GM12892 (cell line): ENCODE measurements at regions not wholly inside any gene's neighbourhood (a gene's known extent, or its start where the extent isn't known, plus 50 kb on each side); places are given as distances from the start of the nearest gene placed in this dataset.
"Not testable (repeated sequence)": the region's sequence is repeated elsewhere in the genome, so short reads cannot be mapped to it uniquely, and the experiment has no call there.

Experiments used
- DNase-seq: peaks from one replicate; pipeline ENCODE4 v3.0.0; 2011; ENCODE audit not compliant: insufficient read length
- FAIRE-seq: peaks from 2 replicates; lab custom pipeline; 2011; peaks lifted over from hg19 to GRCh38; lab: Jason Lieb, UNC

DNA sequence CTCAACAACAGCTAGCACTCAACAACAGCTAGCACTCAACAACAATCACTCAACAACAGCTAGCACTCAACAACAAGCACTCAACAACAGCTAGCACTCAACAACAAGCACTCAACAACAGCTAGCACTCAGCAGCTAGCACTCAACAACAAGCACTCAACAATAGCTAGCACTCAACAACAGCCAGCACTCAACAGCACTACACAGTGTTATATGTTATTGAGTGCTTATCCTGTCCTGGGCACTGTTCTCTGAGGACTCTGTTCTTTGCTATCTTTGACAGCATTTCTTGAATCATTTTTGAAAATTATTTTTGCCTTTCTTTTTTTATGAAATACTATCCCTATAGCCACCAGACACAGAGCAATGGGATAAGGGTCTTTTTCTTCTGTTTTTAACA, 176.4 kb downstream of the BCL2L11 start:
- FAIRE-seq, DNase-seq: not testable (repeated sequence)

GRCh38 chr2:111298927-111299326, 178.2 kb downstream of the BCL2L11 start:
- not testable (repeated sequence) for FAIRE-seq

DNA sequence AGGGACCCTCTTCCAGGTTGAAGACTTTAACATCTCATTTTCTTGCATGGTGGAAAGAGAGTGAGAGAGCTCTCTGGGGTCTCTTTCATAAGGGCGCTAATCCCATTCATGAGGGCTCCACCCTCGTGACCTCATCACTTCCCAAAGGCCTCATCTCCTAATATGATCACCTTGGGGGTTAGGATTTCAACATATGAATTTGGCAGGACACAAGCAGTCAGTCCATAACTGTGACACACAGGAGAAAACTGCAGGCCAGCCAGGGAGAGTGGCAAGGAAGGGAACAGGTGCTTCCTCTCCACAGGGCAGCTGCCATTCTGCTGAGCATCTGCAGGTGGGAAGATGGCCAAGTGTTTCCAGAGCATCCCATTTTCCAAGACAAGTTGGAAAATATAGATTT, 178.9 kb downstream of the BCL2L11 start:
- FAIRE-seq: not testable (repeated sequence)

More at GRCh38 chr2:111298927-111299326, 178.2 kb downstream of the BCL2L11 start:
- DNase-seq: not testable (repeated sequence)

DNA sequence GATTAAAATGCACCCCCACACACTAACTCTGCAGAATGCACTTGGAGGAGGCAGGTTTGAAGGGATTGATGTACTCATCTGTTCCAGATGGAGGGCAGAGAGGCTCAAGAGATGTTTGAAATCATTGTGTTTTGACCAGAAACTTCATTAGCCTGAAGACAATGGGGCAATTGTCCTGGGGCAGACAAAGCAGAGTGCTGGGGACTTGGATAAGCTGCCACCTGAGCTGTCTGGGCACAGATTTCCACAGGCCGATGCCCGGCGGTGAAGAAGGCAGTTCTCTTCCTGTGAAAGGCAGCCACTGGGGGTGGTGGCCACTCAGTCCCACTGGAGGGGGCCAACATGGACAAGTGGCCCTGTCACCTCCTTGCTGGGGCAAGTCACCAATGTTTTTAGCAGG, 181.0 kb downstream of the BCL2L11 start:
- not testable (repeated sequence) for FAIRE-seq, DNase-seq

More for the DNA sequence above, 178.9 kb downstream of the BCL2L11 start:
- not testable (repeated sequence) for DNase-seq

GRCh38 chr2:111302397-111303218, 181.9 kb downstream of the BCL2L11 start:
- not testable (repeated sequence) for FAIRE-seq, DNase-seq

GRCh38 chr2:111307302-111307701, 186.6 kb downstream of the BCL2L11 start:
- FAIRE-seq, DNase-seq: not testable (repeated sequence)

- FAIRE-seq, DNase-seq: not testable (repeated sequence)
These were observed 188.7 kb downstream of the BCL2L11 start for GRCh38 chr2:111309231-111310075.

DNA sequence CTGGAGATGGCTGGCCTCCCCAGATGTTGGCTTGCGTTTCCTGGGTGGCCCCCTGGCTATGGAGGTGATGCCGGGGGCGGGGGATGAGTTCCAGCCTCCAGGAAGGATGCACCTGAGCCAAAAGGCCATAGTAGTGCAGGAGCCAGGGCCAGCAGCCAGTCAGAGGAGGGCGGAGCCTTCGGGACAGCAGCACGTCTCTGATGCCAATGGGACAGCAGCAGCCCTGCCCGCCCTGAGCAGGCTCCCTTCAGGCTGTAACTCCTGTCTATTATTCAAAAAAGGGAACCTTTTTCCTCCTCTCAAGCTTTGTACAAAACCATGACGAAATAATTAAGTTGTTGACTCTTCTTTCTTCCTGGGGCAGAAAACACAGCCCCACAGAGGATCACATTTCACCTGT, 189.7 kb downstream of the BCL2L11 start:
- DNase-seq, FAIRE-seq: not testable (repeated sequence)

GRCh38 chr2:111311568-111311967, 190.9 kb downstream of the BCL2L11 start:
- not testable (repeated sequence) for DNase-seq, FAIRE-seq

- DNase-seq, FAIRE-seq: not testable (repeated sequence)
These were observed 192.3 kb downstream of the BCL2L11 start for GRCh38 chr2:111312897-111313607.

- not testable (repeated sequence) for DNase-seq, FAIRE-seq
These were observed 193.0 kb downstream of the BCL2L11 start for GRCh38 chr2:111313711-111314110.

DNA sequence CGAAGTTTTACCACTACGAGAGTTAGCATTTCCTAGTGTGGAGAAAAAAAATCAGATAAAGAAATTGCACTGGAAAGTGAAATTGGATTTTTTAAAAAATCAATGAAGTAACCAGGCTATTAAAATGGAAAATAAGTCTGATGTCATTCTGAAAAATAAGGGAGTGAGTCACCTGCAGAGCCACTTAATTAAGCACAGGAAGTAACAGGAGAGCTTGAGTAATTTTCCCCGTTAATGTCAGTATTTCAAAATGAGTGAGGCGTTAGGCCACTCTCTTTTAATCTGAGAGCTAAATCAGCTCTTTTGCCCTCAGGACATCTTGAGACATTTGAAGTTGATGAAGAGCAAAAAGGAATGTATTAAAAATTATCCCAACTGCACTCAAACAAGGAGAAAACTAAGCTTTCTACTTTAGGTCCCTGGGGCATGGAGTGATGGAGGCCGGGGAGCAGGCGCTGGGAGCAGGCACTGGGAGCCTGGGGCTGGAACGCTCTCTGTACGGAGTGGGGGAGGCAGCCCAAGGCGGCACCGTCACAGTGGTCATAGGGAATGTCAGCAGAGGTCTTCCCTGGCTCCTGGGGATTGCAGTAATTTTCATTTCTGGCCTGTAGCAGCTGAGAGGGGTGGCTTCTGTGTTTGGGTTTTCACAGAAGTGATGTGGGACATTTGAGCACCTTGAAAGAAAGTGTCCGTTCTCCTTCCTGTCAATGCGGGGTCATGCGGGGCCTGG, 194.6 kb downstream of the BCL2L11 start:
- not testable (repeated sequence) for DNase-seq, FAIRE-seq

DNA sequence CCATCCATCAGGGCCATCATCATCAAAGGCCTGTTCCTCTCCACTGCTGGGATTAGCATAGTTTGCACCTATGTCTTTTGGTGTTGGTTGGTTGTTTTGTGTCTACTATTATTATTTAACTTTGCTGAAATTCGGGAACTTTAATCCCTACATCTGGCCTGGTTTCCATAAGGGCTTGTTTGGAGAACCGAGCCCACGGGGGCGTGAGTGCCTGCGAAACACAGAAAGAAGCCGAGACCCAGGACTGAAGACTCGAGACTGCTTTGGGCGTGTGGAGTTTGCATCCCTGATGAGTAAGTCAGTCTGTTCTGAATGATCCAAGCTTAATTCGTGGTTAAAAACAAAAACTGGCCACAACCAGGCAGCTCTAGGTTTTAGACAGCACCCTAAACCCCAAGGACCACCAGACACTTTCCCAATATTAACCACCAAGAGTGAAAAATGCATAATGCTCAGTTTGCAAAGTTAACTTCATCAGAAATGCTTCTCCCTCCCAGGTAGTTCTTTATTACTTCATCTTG, 195.6 kb downstream of the BCL2L11 start:
- FAIRE-seq, DNase-seq: not testable (repeated sequence)

DNA sequence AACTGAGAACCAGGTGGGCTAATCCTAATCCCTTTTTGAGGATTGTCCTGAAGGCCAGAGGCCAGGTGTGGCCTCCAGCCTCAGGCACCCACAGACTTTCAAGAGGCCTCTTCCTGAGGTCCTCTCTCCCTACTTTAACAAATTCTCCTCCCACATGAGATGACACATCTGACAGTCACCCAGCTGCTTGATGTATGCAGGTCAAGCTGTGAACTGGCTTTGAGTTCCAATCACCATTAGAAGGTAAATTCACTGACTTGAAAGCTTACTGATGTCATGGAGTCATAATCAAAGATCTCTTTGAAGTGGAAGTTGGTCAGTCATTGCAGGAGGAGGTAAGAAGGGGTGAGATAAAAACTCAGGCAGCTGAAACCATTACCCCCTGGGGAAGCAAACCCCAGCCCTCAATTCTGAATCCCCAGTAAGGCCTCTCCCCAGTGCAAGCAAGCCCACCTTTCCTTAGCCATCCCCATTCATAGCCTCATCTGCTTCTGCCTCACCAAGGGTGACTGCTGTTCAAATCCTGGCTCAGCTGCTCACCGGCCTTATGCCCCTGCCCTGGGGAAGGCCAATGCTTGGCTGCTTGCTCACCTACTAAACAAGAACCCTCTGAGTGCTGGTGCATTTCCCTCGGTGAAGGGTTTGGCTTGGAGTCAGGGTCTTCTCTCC, 196.3 kb downstream of the BCL2L11 start:
- not testable (repeated sequence) for FAIRE-seq, DNase-seq

DNA sequence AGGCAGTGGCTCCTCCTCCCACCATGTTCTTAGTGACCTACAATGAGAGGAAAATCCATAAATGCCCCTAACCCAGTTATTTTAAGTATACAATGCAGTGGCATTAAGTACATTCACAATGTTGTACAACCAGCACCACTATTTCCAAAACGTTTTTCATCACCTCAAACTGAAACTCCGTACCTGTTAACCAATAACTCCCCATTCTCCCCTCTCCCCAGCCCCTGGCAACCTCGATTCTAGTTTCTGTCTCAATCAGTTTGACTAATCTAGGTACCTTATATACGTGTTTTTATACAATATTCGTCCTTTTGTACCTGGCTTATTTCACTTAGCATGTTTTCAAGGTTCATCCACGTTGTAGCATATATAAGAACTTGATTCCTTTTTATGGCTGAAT, 198.8 kb downstream of the BCL2L11 start:
- FAIRE-seq, DNase-seq: not testable (repeated sequence)

DNA sequence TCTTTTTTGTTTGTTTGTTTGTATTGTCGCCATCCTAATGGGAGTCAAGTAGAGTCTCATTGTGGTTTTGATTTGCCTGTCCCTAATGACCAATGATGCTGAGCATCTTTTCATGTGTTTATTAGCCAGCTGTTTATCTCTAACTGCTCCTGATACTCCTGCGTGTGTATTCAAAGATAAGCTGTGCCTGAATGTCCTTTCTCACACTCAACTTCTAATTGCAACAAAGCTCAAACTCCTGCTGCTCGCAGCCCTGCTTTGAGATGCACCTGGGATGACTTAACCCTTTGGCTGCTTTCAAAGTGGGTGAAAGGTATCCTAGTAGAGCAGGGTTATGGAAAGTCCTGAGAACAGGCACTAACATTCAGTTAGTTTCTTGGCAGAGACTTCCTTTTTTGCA, 199.6 kb downstream of the BCL2L11 start:
- FAIRE-seq, DNase-seq: not testable (repeated sequence)

GRCh38 chr2:111320965-111321364, 200.3 kb downstream of the BCL2L11 start:
- DNase-seq, FAIRE-seq: not testable (repeated sequence)

DNA sequence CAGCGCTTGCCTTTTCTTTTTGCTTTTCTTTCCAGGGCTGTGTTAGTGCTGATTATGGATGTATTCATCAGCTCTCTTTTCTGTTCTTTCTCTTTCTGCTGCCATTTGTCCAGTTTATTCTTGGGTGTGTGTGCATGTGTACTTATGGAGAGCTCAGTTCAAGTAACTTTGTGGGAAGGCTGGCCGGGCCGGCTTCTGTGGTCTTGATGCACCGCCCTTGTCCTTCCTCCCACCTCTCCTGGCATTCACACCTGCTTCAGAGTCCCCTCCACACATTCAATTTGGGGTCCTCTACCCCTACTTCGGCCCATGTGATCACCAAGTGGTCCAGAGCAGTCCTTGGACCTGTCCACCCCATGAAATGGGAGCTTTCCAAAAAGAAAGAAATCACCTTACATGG, 202.7 kb downstream of the BCL2L11 start:
- DNase-seq, FAIRE-seq: not testable (repeated sequence)
